ENCODE measurements at regions not wholly inside any gene's neighbourhood (a gene's known extent, or its start where the extent isn't known, plus 50 kb on each side); places are given as distances from the start of the nearest gene placed in this dataset.
A peak's percentile ranks its signal among the peaks of the same experiment; 100 is the strongest.
"Not testable (repeated sequence)": the region's sequence is repeated elsewhere in the genome, so short reads cannot be mapped to it uniquely, and the experiment has no call there.

- no peak for DNase-seq (ENCODE audit: low read depth in 3 of 3)
These were observed 58.0 kb upstream of the EFCAB3 start for GRCh38 chr17:62322313-62322712.

- DNase-seq (ENCODE audit: low read depth in 3 of 3) = no peak
These were observed 58.9 kb upstream of the EFCAB3 start for GRCh38 chr17:62321451-62321850.

- DNase-seq (ENCODE audit: low read depth in 3 of 3) = no peak
These were observed 60.5 kb upstream of the EFCAB3 start for GRCh38 chr17:62319846-62320245.

- DNase-seq (ENCODE audit: low read depth in 3 of 3) = no peak
These were observed 71.0 kb upstream of the EFCAB3 start for GRCh38 chr17:62309396-62309795.

- no peak for DNase-seq (ENCODE audit: low read depth in 3 of 3)
These were observed 73.2 kb upstream of the EFCAB3 start for GRCh38 chr17:62307196-62307595.

GRCh38 chr17:62303476-62303875 is 76.9 kb upstream of the EFCAB3 start:
- no peak for DNase-seq (ENCODE audit: low read depth in 3 of 3)

- no peak for DNase-seq (ENCODE audit: low read depth in 3 of 3)
These were observed 79.7 kb upstream of the EFCAB3 start for GRCh38 chr17:62300697-62301096.

GRCh38 chr17:62275290-62275689 is 105.1 kb upstream of the EFCAB3 start:
- DNase-seq (ENCODE audit: low read depth in 3 of 3) = not testable (repeated sequence)

GRCh38 chr17:62268361-62268760 is 112.0 kb upstream of the EFCAB3 start:
- DNase-seq (ENCODE audit: low read depth in 3 of 3) = not testable (repeated sequence)

GRCh38 chr17:62264974-62265373 is 115.4 kb upstream of the EFCAB3 start:
- not testable (repeated sequence) for DNase-seq (ENCODE audit: low read depth in 3 of 3)

- not testable (repeated sequence) for DNase-seq (ENCODE audit: low read depth in 3 of 3)
These were observed 124.6 kb upstream of the EFCAB3 start for GRCh38 chr17:62255791-62256190.

- DNase-seq (ENCODE audit: low read depth in 3 of 3) = not testable (repeated sequence)
These were observed 138.3 kb upstream of the EFCAB3 start for GRCh38 chr17:62242076-62242475.

- not testable (repeated sequence) for DNase-seq (ENCODE audit: low read depth in 3 of 3)
These were observed 140.8 kb upstream of the EFCAB3 start for GRCh38 chr17:62239569-62239968.

GRCh38 chr17:62238551-62239338 is 141.6 kb upstream of the EFCAB3 start:
- not testable (repeated sequence) for DNase-seq (ENCODE audit: low read depth in 3 of 3)

- DNase-seq (ENCODE audit: low read depth in 3 of 3) = not testable (repeated sequence)
These were observed 146.4 kb upstream of the EFCAB3 start for GRCh38 chr17:62233822-62234481.

- not testable (repeated sequence) for DNase-seq (ENCODE audit: low read depth in 3 of 3)
These were observed 149.1 kb upstream of the EFCAB3 start for GRCh38 chr17:62231293-62231692.

GRCh38 chr17:62226610-62227240 is 153.6 kb upstream of the EFCAB3 start:
- DNase-seq (ENCODE audit: low read depth in 3 of 3) = peak in 1 of 3 experiments; percentile 3

GRCh38 chr17:62223585-62223984 is 156.8 kb upstream of the EFCAB3 start:
- not testable (repeated sequence) for DNase-seq (ENCODE audit: low read depth in 3 of 3)

- DNase-seq (ENCODE audit: low read depth in 3 of 3) = no peak
These were observed 154.3 kb upstream of the MED13 start for GRCh38 chr17:62219221-62219899.

- DNase-seq (ENCODE audit: low read depth in 3 of 3) = no peak
These were observed 151.8 kb upstream of the MED13 start for GRCh38 chr17:62216847-62217246.

- DNase-seq (ENCODE audit: low read depth in 3 of 3) = not testable (repeated sequence)
These were observed 150.8 kb upstream of the MED13 start for GRCh38 chr17:62215891-62216290.

- no peak for DNase-seq (ENCODE audit: low read depth in 3 of 3)
These were observed 141.5 kb upstream of the MED13 start for GRCh38 chr17:62206550-62206949.

Data from stimulated activated CD4-positive, alpha-beta T cell treated with anti-CD3 and anti-CD28 coated beads, TNF-alpha, amount 100 ng/mL, for 24 hours (primary cell).